Right lobe of liver (tissue), 6 donors: ENCODE measurements at regions not wholly inside any gene's neighbourhood (a gene's known extent, or its start where the extent isn't known, plus 50 kb on each side); places are given as distances from the start of the nearest gene placed in this dataset.
"Not testable (repeated sequence)": the region's sequence is repeated elsewhere in the genome, so short reads cannot be mapped to it uniquely, and the experiment has no call there.

Experiments
- ATAC-seq, 4 donors: fragments of 200-7000 bp; cut with Tn5 transposase; one replicate each; pipeline ENCODE4 v1.9.1; 2020; ENCODE audit warnings: mild to moderate bottlenecking in 4 of 4, moderate library complexity in 4 of 4
- DNase-seq, 3 donors: peaks; one replicate each; pipeline ENCODE4 v3.0.0-alpha.2; 2020
- H3K27ac ChIP-seq, 3 donors: fragments of 200-600 bp; one replicate each; pipeline ENCODE4 v1.8.0; 2022
- H3K27me3 ChIP-seq, 2 donors: fragments of 200-600 bp; one replicate each; pipeline ENCODE4 v1.8.0; 2022
- H3K36me3 ChIP-seq, 4 donors: fragments of 200-600 bp; sonication (generic) in 1 of 4; one replicate each; pipeline versions ENCODE4 v1.5.1 to v1.8.0; 2017 to 2022; ENCODE audit warnings: control low read depth in 1 of 4
- H3K4me1 ChIP-seq, 4 donors: fragments of 200-600 bp; sonication (generic) in 1 of 4; one replicate each; pipeline versions ENCODE4 v1.5.1 to v1.8.0; 2017 to 2022; ENCODE audit warnings: control low read depth in 1 of 4
- H3K4me3 ChIP-seq, 3 donors: fragments of 200-600 bp; one replicate each; pipeline ENCODE4 v1.8.0; 2022
- H3K9me3 ChIP-seq, 4 donors: fragments of 200-600 bp; sonication (generic) in 1 of 4; one replicate each; pipeline versions ENCODE4 v1.5.1 to v1.8.0; 2017 to 2022; ENCODE audit warnings: control low read depth in 1 of 4
- CTCF ChIP-seq, 4 donors: fragments of 200-600 bp in 3 of 4; fragments of 450-650 bp in 1 of 4; IDR thresholded peaks; one replicate each; pipeline versions ENCODE4 v1.5.1 to v1.8.0; 2016 to 2022; ENCODE audit warnings: antibody characterized with exemption in 4 of 4, mild to moderate bottlenecking in 2 of 4
- POLR2A ChIP-seq: fragments of 450-650 bp; IDR thresholded peaks from one replicate; pipeline ENCODE4 v1.6.1; 2017; ENCODE audit warnings: antibody characterized with exemption, mild to moderate bottlenecking
- WGBS: methylation state at CpG from one replicate; pipeline ENCODE4 v1.1.6; 2018; ENCODE audit warnings: low coverage, low lambda C conversion rate; ENCODE audit not compliant: insufficient coverage; ENCODE audit errors: missing lambda C conversion rate; 5-methylcytosine and 5-hydroxymethylcytosine counted together
- intact Hi-C, 2 donors: fragments of 100-400 bp; cut with DNase I; formaldehyde crosslinking; loops; one replicate each; pipeline versions ENCODE4 v1.11.2 to v1.14.1; 2022
- donor health status: DM: no; HTN: yes; CAD: no.
- donor health status: DM: no; HTN: no; CAD: no.
- donor health status: DM: no; HTN: no; CAD: no.
- donor health status: DM: no; HTN: yes; CAD: no.
- donor health status: DM: no; HTN: yes; CAD: no.

DNA sequence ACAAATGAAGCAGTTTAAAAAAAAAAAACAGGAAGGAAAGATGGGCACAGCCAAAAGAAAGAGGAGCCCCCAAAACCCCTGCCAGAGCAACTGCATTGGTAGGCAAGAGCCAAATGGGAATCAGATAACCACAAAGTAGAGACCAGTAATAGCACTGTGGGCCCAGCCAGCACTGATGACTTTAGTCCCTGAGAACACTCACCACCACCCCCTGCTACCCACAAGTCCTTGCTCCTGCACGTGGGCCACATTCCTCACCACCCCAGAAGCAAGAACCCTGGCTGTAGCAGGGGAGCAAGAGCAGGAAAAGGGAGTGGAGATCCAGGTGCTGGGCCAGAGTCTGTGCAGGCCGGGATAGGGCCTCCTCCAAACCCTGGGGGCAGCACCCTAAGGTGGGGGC is 86.1 kb downstream of the RRAGC start:
- TF ChIP-seq POLR2A (no peak), CTCF (IDR thresholded peaks at IDR 0.05) (no peak)
- 11% methylated on average over 1 of the region's 2 CpGs for WGBS

DNA sequence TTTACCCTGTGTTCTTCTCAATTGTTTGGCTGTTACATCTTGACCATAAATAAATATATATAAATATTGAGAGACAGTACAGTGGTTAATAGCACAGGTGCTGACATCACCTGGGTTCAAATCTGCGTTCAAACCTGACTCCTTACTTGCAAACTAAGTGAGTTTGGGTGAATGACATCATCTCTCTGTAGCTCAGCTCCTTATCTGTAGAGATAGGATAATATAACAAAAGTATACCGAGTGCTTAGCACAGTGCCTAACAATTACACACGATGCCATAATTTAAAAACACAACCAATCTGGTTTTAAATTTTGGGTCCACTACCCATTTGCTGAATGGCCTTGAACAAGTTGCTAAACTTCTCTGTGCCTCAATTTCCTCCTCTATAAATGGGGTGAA is 86.6 kb downstream of the RRAGC start:
- no peaks in the 10 kb centered on the region for H3K36me3 ChIP-seq
- no peak for ATAC-seq
- H3K27me3 ChIP-seq = no peaks in the 10 kb centered on the region
- no peak overlapping the region for H3K27ac ChIP-seq
- H3K9me3 ChIP-seq = no peaks in the 10 kb centered on the region
- DNase-seq = no peak
- no peak for TF ChIP-seq POLR2A
- TF ChIP-seq CTCF (IDR thresholded peaks at IDR 0.05) = no peak
- intact Hi-C loops = no loop called here
- H3K4me3 ChIP-seq = no peak overlapping the region
- no peaks in the 10 kb centered on the region for H3K4me1 ChIP-seq
- 56% methylated on average over 3 of the region's 3 CpGs for WGBS

More for the DNA sequence above, 86.1 kb downstream of the RRAGC start:
- DNase-seq = no peak
- Histone ChIP-seq H3K4me1 (no peaks in the 10 kb centered on the region), H3K36me3 (no peaks in the 10 kb centered on the region), H3K9me3 (no peaks in the 10 kb centered on the region), H3K4me3 (no peak overlapping the region), H3K27ac (no peak overlapping the region), H3K27me3 (no peaks in the 10 kb centered on the region)
- intact Hi-C loops = no loop called here
- ATAC-seq = no peak

- H3K4me1 ChIP-seq = no peaks in the 10 kb centered on the region
- H3K27ac ChIP-seq = no peak overlapping the region
- ATAC-seq (no peak), DNase-seq (no peak)
- H3K36me3 ChIP-seq = no peaks in the 10 kb centered on the region
- no peak overlapping the region for H3K4me3 ChIP-seq
- no peak for TF ChIP-seq POLR2A
- TF ChIP-seq CTCF (IDR thresholded peaks at IDR 0.05) = no peak
- no peaks in the 10 kb centered on the region for H3K27me3 ChIP-seq
- H3K9me3 ChIP-seq = no peaks in the 10 kb centered on the region
- intact Hi-C loops = no loop called here
- WGBS = 23% methylated on average over 3 of the region's 4 CpGs
These were observed 87.5 kb downstream of the RRAGC start for GRCh38 chr1:38772026-38772425.

GRCh38 chr1:38770516-38771173 is 88.9 kb downstream of the RRAGC start:
- ATAC-seq, H3K27me3 ChIP-seq, H3K4me1 ChIP-seq, H3K27ac ChIP-seq, H3K36me3 ChIP-seq, intact Hi-C loops, DNase-seq, H3K4me3 ChIP-seq, H3K9me3 ChIP-seq: not testable (repeated sequence)
- WGBS = 74% methylated on average over 3 of the region's 5 CpGs

- no peaks in the 10 kb centered on the region for H3K4me1 ChIP-seq
- H3K27ac ChIP-seq = no peak overlapping the region
- H3K36me3 ChIP-seq = no peaks in the 10 kb centered on the region
- DNase-seq (no peak), ATAC-seq (no peak)
- no peak for TF ChIP-seq CTCF (IDR thresholded peaks at IDR 0.05)
- intact Hi-C loops = no loop called here
- H3K4me3 ChIP-seq = no peak overlapping the region
- 74% methylated on average over 6 of the region's 7 CpGs for WGBS
- H3K27me3 ChIP-seq = no peaks in the 10 kb centered on the region
- H3K9me3 ChIP-seq = no peaks in the 10 kb centered on the region
These were observed 93.4 kb downstream of the RRAGC start for GRCh38 chr1:38766125-38766524.
